LNCaP clone FGC (cell line): ENCODE measurements at regions not wholly inside any gene's neighbourhood (a gene's known extent, or its start where the extent isn't known, plus 50 kb on each side); places are given as distances from the start of the nearest gene placed in this dataset.
"Not testable (repeated sequence)": the region's sequence is repeated elsewhere in the genome, so short reads cannot be mapped to it uniquely, and the experiment has no call there.

Experiments
- DNase-seq: peaks from one replicate; pipeline ENCODE4 v3.0.0-alpha.2; 2011; ENCODE audit warnings: low read depth
- H3K4me3 ChIP-seq: 2 replicates; pipeline ENCODE4 v1.5.1; 2011; ENCODE audit warnings: mild to moderate bottlenecking, low read depth, low read length, control low read depth
- CTCF ChIP-seq: IDR thresholded peaks from 2 replicates; pipeline ENCODE4 v1.5.1; 2012; ENCODE audit warnings: mild to moderate bottlenecking; ENCODE audit not compliant: control insufficient read depth, insufficient read depth; ENCODE audit errors: extremely low read depth

- H3K4me3 ChIP-seq: no peak overlapping the region
- TF ChIP-seq CTCF: no peak
- no peak for DNase-seq
Measured at GRCh38 chr7:113267885-113268284, 149.5 kb upstream of the SMIM30 start.

DNA sequence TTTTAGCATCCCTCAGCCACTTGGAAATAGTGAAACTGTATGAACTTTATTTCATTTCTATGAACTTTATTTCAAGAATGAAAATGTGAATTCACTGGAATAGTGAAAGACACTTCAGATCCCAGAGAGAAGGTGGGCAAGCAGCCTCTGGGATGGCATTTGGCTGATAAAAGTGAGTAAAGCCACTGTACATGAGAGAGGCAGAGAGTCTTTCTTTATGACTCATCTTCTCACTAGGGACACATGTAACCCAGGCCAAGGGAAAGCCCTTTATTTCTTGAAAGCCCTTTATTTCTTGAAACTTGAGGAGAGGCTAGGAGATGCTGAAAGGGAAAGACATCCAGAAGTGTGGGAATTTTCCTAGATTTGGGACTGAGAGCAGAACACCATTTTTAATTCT lies 148.9 kb upstream of the SMIM30 start:
- no peak overlapping the region for H3K4me3 ChIP-seq
- TF ChIP-seq CTCF: no peak
- no peak for DNase-seq

- no peak overlapping the region for H3K4me3 ChIP-seq
- no peak for DNase-seq
- no peak for TF ChIP-seq CTCF
Measured at GRCh38 chr7:113263749-113264148, 145.4 kb upstream of the SMIM30 start.

DNA sequence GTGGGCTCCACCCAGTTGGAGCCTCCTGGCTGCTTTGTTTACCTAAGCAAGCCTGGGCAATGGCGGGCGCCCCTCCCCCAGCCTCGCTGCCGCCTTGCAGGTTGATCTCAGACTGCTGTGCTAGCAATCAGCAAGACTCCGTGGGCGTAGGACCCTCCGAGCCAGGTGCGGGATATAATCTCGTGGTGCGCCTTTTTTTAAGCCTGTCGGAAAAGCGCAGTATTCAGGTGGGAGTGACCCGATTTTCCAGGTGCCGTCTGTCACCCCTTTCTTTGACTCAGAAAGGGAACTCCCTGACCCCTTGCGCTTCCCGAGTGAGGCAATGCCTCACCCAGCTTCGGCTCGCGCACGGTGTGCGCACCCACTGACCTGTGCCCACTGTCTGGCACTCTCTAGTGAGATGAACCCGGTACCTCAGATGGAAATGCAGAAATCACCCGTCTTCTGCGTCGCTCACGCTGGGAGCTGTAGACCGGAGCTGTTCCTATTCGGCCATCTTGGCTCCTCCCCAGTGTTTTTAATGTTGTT lies 144.9 kb upstream of the SMIM30 start:
- DNase-seq, H3K4me3 ChIP-seq: not testable (repeated sequence)

- TF ChIP-seq CTCF: no peak
- no peak overlapping the region for H3K4me3 ChIP-seq
- DNase-seq: no peak
Measured at GRCh38 chr7:113256883-113257531, 138.7 kb upstream of the SMIM30 start.

GRCh38 chr7:113247198-113247597 lies 128.8 kb upstream of the SMIM30 start:
- TF ChIP-seq CTCF: no peak
- no peak overlapping the region for H3K4me3 ChIP-seq
- DNase-seq: no peak

DNA sequence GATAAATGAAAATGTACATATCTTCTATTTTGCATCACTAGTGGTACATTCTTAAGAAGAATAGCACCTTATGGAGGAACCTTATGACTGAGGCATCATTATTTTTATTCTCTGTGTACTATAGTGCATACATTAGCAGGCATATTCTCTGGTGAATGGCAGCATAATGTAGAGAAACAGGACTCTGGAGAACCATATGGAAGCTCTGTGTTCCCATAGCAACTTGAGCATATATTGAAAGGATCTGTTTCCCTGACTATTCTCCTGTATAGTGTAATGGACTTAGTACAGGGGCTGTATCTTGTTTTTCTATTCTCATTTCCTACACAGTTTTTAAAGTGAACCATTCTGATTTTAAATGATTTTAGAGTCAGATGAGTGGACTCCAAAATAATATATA lies 128.4 kb upstream of the SMIM30 start:
- TF ChIP-seq CTCF: no peak
- H3K4me3 ChIP-seq: no peak overlapping the region
- no peak for DNase-seq

- DNase-seq: no peak
- no peak overlapping the region for H3K4me3 ChIP-seq
- no peak for TF ChIP-seq CTCF
Measured at GRCh38 chr7:113232885-113233284, 114.5 kb upstream of the SMIM30 start.
